Smooth muscle cell of the brain vasculature (primary cell): ENCODE measurements at regions not wholly inside any gene's neighbourhood (a gene's known extent, or its start where the extent isn't known, plus 50 kb on each side); places are given as distances from the start of the nearest gene placed in this dataset.
"Not testable (repeated sequence)": the region's sequence is repeated elsewhere in the genome, so short reads cannot be mapped to it uniquely, and the experiment has no call there.

Experiments used
- DNase-seq: peaks from one replicate; pipeline ENCODE4 v3.0.0-alpha.2; 2012; ENCODE audit warnings: low read depth, low spot score

DNA sequence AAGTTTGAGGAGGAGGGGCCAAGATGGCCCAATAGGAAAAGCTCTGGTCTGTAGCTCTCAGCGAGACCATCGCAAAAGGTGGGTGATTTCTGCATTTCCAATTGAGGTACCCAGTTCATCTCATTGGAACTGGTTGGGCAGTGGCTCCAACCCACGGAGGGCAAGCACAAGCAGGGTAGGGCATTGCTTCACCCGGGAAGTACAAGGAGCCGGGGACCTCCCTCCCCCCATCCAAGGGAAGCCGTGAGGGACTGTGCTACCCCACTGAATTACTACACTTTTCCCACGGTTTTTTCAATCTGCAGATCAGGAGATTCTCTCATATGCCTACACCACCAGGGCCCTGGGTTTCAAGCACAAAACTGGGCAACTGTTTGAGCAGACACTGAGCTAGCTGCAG lies 58.0 kb upstream of the EFCAB3 start:
- DNase-seq = no peak

DNA sequence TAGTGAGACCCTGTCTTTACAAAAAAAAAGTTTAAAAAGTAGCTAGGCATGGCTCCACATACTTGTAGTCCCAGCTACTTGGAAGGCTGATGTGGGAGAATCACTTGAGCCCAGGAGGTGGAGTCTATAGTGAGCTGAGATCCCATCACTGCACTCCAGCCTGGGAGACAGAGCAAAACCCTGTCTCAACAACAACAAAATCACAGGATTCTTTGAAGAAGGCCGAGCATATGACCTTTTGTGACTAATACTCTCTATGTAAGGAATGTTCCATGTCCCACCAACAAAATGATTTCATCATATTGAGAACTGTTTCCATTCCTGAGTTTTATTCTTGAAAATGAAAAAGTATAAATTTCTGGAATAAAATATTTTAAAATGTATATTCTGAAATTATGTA lies 58.9 kb upstream of the EFCAB3 start:
- peak; percentile 6 for DNase-seq

DNA sequence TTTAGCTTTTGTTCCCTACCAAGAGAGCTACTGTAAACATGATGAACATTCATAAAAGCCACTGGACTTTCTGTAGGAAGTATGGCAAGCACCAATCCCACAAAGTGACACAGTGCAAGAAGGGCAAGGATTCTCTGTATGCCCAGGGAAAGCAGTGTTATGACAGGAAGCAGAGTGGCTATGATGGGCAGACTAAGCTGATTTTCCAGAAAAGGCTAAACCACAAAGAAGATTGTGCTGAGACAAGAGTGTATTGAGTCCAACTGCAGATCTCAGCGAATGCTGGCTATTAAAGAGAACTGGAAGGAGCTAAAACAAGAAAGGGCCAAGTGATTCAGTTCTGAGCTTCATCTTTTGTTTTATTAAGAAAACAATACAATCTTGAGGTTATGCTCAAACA lies 60.5 kb upstream of the EFCAB3 start:
- no peak for DNase-seq

DNA sequence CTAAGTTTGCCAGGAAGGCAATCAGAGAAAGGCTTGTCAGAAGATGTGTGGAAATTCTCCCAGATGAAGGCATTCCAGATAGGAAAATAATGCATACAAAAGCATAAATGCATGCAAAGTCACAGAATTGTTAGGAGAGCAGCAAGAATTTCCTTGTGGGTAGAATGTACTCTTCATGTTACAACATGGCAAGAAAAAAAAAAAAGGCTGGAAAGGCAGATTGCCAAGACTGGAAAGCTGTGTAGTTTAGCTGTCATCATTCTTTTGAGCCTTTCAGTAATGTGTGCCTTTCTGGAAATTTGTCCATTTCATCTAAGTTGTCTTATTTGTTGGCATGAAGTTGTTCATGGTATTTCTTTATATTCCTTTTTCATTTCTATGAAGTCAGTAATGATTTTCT lies 71.0 kb upstream of the EFCAB3 start:
- DNase-seq = no peak

DNA sequence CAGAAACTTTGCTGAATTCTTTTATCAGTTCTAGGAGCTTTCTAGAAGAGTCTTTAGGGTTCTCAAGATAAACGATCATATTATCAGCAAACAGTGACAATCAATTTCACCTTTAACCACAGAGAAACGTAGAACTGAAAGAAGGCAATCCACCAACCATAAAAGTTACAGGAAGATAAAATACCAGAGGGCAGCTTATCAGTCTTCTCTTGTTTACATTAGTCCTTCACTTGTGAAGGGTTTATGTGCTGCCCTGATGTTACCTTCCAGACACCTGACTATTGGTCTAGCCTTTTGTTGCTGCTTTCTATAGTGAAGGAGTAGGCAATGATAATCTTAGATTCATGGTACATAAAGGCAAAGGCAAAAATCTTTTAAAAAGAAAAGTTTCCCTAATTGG lies 73.2 kb upstream of the EFCAB3 start:
- DNase-seq = no peak

DNA sequence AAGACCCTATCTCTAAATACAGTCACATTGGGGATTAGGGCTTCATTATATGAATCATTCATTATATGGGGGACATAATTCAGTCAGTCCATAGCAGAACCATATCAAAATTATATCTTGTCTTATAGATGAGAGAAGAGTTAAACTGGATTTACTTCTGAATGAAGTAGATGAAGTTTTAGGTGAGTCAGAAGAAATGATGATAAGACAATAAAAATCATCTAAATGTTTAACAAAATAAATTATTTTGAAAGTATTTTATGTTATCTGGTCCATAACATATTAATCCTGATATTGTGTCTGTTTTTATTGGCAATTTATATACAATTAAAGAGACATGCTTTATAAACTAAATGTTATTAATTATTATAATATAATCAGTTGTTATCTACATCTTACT lies 76.9 kb upstream of the EFCAB3 start:
- no peak for DNase-seq

DNA sequence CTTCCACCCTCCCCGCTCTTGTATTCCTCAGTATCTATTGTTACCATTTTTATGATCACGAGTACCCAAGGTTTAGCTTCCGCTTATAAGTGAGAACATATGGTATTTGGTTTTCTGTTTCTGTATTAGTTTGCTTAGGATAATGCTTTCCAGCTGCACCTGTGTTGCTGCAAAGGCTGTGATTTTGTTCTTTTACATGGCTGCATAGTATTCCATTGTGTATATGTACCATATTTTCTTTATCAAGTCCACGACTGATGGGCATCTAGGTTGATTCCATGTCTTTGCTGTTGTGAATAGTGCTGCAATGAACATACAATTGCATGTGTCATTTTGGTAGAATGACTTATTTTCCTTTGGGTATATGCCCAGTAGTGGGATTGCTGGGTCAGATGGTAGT lies 79.7 kb upstream of the EFCAB3 start:
- no peak for DNase-seq

DNA sequence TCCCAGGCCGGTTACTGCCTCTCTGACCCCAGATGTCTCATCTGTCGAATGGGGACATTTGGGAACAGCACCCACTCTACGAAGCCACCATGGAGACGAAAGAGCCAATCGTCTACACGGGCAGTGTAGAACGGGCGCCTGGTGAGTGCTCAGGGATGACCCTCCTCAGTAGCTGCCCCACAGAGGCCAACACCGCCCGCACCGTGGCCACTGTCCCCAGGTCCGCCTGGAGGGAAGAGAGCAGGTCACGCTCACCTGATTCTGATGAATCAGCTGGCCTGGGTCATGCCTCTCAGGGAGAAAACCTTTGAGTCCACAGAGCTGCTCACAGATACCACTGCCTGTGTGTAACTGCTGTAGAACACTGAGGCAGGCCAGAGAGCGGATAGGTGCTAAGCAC lies 105.1 kb upstream of the EFCAB3 start:
- not testable (repeated sequence) for DNase-seq

DNA sequence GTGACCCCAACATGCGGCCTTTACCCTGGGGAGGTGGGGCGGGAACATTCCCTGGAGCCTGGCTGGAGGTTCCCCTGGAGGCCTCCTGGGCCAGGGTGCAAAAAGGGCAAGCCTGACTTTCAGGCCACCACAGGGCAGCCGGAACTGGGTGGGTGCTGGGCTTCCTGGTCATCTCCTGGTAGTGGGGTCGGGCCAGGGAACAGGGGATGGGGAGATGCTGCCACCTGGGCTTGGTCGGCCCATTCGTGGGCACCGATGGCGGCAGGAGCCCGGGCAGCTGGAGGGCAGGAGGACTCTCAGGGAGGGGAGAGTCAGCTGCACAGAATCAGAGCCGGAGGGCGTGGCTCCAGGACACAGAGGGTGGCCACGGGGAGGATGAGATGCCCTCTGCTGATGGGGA lies 112.0 kb upstream of the EFCAB3 start:
- DNase-seq = not testable (repeated sequence)

DNA sequence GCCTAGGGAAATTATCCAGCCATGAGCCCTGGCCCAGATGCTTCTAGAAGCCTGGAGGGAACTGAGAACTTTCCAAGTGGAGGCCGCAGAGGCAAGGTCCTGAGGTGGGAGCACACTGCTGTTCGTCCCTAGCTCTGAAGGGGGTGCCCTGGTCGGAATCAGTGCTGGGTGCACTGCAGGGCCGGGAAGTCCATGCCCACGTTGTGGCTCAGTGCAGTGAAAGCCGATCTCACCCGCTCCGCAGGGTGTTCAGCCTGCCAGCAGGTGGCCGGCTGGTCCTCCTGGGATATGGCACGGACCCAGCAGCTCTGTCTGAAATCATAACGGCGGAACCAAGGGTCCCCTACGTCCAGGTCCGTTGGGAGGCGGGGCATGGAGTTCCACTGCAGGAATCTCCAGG lies 115.4 kb upstream of the EFCAB3 start:
- not testable (repeated sequence) for DNase-seq

DNA sequence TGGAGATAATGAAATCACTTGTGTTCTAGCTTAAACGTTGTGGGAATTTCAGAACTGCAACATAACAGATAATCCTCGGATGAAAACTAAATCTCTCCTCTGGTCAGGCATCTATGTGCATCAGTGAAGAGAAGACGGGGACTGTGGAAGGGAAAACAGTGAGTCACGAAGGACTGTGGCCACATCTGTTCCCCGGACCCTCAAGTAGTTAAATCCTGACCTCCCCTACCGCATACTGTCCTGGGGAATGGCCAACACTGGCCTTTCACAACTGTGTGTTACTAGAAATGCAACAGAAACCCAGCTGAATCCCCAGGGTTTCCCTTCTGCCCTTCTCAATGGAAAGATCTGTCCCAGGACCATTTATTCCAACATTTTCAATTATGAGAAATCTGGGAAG lies 124.6 kb upstream of the EFCAB3 start:
- DNase-seq = not testable (repeated sequence)

DNA sequence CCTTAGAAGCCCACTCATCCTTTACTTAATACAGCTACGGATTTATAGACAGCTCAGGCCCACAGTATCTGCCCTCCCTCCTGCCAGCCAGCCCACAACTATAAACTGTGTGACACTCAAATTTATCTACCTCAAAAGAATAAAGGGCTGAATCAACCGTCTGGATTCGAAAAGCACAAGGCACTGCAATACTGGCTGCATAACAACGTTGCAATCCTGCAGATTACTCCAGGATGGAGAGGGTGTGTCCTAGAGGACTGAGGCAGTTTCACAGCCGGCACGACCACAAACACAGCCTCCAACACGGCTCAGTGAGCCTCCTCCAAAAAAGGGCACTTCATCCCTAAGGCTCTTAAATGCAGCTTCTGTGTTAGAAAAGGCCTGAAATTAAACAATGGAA lies 138.3 kb upstream of the EFCAB3 start:
- DNase-seq = not testable (repeated sequence)

DNA sequence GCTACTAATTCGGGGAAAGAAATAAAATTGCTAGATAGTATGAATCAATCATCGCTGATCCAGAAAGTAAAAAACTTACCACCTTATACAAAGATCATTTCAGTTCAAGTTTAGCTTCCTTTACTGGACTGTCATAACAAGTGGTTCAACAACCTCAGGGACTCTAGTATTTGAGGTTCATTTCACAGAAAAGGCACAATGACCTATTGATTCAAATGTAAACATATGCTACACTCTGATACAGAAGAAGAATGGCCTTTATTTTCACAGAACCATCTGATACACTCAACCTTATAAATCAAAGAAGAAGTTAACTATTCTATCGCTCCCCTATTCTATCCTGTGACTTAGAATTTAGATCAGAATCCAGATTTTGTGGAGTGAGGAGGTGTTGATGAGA lies 140.8 kb upstream of the EFCAB3 start:
- not testable (repeated sequence) for DNase-seq

DNA sequence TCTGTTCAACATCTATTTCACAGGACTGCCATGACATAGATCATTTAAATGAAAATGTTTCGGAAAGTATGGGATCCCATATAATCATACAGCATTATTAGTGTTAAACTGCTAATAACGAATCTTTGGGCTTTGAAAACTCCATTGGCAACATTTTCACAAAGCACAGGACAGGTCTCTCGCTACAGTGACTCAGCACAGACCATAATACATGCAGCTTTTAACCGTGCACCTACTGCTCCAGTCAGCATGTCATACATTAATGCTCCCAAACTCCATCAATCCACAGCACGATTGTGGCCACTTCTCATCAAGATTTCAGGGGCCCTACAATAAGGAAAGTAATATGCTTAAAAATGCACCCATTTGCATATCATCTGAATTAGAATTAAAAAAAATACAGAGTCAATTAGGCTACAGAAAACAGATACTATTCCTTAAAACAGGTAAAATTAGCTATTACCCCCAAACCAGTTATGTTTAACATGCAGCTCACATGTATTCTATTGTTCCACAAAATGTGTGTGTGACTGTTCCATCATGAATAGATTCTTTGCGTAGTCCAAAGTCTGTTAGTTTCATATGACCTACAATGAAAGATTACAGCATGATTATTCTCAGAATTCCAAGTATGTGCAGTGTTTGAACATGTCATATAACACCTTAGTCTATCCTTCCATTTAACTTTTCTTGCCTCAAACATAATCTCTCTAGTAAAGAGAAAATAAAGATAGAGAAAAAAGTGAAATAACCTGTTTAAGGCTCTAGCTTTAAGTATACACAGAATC lies 141.6 kb upstream of the EFCAB3 start:
- DNase-seq = not testable (repeated sequence)

DNA sequence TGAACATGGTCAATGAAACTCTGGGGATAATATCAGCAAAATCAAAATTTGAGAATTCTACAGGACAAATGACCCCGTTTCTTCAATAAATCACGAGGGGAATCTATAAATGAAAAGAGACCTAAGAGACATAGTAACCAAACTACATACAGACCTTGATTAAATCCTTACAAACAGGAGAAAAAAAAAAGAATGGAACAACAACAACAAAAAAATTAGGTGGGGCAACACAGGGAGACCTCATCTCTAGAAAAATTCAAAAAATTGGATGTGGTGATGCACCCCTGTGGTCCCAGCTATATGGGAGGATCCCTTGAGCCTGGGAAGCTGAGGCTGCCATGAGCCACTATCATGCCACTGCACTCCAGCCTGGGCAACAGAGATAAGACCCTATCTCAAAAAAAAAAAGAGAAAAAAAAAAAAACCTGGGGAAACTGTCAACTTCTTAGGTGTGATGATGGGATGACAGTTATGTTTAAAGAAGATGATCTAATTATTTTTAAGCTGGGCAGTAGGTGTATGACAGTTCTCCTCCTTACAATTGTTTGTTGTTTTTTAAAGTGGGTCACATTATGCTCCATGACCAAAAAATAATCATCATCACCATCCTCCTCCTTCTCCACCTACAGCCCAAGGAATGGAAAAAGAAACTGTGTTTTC lies 146.4 kb upstream of the EFCAB3 start:
- not testable (repeated sequence) for DNase-seq

DNA sequence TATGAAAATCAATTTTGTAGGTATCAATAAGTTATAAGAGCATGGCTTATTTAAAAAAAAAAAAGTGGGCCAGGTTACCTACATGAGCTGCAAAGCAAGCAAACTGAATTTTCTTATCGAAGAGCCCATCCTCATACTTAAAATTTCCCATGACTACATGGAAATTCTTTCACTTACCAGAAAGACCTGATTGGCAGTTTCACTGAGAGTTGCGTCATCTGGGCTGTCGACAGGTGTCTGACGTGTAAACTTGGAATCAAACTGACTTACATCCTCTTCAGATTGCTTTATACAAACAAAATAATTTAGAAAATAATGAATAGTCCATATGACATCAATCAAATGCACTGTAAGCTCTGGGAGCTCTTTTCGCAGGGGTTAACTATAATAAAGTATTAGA lies 149.1 kb upstream of the EFCAB3 start:
- not testable (repeated sequence) for DNase-seq

DNA sequence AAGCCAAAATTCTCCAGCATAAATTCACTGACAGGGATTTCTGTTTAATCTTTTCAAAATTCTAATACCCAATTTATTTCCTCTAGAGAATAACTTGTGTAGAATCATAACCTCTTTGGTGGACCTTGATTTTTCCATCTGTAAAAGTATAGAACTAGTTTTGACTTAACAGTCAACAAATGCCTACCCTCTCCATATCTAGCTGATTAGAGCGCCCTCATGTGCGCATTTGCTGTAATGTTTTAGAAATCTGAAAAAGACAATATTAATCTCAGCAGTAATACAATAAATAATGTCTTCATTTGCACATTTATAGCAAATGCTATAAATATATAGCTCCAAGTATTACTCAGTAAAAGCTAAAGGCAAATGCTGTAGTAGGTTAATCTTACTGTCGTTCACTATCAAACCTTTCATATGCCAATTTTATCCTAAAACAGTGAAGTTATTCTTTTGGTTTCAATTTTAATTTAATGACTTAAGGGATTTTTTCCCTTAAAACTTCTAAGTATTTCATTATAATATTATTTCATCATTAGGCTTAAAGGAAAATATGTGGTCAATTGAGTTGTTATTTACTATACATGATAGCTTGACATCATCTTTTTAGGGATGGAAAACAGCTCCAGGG lies 153.6 kb upstream of the EFCAB3 start:
- not testable (repeated sequence) for DNase-seq

DNA sequence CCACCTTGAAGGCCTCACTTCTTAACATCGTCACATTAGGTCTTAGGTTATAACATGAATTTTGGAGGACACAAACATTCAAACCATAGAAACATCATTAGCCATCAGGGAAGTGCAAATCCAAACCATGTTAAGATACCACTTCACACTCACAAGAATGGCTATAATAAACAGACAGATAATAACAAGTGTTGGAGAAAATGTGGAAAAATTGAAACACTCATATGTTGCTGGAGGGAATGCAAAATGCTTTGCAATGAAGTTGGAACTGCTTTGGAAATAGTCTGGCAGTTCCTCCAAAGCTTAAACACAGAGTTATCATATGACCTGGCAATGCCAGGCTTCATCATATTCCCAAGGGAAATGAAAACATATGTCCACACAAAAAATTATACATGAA lies 156.8 kb upstream of the EFCAB3 start:
- DNase-seq = not testable (repeated sequence)

DNA sequence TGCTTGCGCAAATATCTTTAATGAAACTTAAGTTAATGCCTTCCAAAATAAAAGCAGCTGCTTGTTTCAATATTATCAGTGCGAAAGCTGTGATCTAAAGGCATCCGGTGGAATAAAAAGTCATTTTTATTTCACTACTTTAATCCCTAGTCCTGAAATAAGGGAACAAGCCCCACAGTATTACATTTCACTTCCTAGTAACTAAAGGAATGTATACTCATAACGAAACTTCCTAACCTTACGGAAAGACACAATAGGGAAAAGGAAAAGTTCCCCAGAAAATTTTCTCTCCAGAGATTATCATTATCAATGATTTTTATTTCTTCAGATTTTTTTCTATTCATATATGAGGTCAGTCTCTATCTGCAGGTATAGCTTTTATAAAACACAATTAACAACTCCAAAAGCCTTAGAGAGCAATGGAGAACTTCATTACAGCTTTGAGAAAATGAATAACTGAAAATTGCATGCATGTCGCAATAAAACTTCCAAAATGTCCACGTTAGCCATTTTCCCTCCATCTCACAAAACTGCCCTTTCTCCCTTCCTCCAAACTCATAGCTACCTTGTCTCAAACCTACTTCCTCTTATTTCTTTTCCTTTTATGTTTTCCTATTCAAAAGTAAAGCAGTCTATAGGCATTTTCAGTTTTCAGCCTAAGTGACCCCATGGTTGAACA lies 154.3 kb upstream of the MED13 start:
- no peak for DNase-seq

DNA sequence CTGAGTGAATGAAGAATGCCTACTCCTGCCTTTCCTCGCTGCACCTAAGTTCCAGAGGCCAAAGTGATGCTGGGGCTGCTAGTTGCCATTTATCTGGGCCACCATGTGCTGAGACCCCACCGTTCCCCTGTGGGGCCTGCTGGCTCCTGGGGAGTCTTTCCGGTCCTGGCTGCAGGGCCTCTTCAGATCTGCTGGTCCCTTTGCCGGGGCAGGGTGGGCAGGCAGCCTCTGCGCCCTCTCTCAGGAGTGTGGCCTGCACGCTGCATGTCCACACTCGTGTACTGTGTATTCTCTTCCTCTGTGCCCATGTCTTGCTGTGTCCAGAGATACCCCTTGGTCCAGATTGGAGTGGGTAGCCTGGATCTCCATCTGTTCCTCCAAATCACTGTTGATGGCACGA lies 151.8 kb upstream of the MED13 start:
- DNase-seq = no peak

DNA sequence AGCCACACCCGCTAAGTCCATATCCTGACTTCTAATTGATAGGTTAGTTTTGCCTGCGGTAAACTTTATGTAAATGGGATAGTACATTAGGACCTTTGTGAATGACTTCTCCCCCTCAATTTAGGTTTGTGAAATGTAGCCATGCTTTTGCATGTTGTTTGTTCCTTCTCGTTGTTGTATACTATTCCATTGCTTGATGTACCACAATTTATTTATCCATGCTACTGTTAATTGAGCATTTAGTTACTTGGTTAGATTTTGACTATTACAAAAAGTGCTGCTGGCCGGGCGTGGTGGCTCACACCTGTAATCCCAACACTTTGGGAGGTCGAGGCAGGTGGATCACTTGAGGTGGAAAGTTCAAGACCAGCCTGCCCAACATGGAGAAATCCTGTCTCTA lies 150.8 kb upstream of the MED13 start:
- DNase-seq = not testable (repeated sequence)

DNA sequence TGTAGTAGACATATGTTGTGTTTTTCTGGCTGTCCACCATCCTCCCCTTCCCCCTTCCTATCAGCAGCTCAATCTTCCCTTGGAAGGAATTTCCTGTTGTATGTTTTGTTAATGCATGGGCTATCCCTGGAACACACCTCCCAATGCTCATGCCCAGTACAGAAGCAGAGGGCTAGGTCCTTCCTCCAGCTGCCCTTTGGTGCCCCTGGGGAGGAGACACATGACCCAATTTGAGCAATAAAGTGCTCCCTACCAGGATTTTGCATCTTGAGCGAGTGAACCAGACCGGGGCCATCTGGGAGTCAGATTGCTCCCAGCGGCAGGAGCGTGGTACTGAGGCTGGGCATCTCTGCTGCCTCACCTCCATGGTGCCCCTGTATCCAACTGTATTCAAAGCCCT lies 141.5 kb upstream of the MED13 start:
- no peak for DNase-seq
